NCI-H345 treated with DMSO at 0.1 percent for 48 hours (cell line): ENCODE measurements at regions not wholly inside any gene's neighbourhood (a gene's known extent, or its start where the extent isn't known, plus 50 kb on each side); places are given as distances from the start of the nearest gene placed in this dataset.

ENCODE experiments used
- DNase-seq: peaks from one replicate; lab custom pipeline; 2025; ENCODE audit not compliant: unreplicated experiment; lab: John Stamatoyannopoulos, UW

DNA sequence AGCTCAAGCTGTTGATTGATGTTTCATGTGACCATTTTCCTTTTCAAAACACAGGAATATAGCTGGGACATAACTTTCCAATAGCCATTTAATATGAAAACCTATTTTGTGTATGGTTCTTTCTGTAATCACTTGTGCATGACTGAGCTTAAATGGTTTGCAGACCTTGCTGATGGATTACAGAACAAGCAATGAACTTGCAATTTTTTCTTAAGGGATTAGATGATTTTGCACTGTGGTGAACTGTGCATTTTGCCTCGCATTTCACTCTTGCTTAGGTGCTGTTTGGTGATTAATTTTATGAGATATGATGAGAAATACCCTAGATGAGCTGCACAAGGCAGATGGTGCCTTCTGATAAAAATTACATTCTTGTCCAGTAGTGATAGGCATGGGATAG, 419.0 kb upstream of the FBXO33 start:
- no peak for DNase-seq

DNA sequence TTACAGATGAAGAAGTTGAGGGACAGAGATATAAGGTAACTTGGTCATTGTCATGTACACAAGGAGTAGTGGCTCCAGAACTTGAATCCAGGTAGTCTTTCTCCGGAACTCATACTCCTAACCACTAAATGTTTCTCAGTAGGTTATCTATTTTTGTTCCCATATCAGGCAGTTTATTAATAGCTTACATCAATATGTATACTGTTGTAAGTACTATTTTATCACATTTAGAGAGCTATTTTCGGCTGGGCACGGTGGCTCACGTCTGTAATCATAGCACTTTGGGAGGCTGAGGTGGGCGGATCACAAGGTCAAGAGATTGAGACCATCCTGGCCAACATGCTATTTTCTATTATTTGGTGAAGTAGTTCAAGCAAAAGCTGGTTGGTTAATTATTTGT, 415.6 kb upstream of the FBXO33 start:
- DNase-seq: no peak

DNA sequence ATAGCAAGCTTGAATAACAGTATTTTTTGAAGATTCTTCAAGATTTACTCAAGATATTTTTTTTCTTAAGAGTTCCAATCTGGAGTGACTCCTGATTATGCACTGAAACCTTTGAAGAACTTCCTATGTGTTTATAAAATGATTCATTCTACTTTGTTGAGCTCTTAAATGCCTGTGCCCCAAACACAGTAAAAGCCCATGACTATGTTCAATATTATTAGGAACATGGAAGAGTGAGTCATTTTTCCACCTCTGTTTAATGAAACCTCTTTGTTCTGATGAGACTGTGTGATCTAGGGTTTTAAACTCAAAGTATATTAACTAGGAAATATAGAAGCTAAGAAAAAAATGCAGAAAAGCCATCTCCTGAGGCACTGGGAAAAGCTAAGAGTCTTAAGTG, 415.0 kb upstream of the FBXO33 start:
- no peak for DNase-seq

DNA sequence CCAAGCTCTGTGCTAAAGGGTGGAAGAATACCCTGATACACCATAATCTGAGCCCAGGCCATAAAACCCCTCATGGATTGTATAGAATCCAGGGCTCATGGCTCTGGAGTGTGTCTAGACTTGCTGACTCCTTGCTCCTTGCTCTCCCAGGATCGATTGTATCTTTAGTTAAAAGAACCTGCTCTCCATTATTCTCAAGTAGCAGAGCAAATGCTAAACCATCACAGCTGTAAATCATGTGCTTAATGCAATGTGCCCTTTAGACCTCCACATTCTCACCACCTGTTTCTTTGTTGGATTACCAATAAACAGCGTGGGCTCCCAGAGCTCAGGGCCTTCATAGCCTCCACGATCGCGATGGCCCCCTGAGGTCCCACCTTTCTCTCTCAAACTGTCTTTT, 411.6 kb upstream of the FBXO33 start:
- DNase-seq: no peak

DNA sequence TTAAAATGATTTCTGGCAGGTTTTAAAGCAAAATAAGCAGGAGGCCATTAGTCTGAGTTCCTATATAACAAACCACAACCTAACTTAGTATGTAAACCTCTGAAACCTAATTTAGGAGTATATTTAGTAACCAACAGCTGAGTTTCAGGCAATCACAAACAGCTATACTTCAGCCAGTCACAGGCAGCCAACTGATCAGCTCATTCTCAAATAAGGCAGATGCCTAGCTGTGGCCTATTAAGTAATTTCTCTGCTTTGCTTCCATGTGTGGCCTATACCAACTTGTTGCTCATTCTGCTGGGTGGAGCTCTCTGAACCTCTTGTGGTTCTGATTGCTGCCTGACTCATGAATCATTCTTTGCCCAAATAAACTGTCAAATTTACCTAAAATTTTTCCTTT, 408.9 kb upstream of the FBXO33 start:
- DNase-seq: no peak

DNA sequence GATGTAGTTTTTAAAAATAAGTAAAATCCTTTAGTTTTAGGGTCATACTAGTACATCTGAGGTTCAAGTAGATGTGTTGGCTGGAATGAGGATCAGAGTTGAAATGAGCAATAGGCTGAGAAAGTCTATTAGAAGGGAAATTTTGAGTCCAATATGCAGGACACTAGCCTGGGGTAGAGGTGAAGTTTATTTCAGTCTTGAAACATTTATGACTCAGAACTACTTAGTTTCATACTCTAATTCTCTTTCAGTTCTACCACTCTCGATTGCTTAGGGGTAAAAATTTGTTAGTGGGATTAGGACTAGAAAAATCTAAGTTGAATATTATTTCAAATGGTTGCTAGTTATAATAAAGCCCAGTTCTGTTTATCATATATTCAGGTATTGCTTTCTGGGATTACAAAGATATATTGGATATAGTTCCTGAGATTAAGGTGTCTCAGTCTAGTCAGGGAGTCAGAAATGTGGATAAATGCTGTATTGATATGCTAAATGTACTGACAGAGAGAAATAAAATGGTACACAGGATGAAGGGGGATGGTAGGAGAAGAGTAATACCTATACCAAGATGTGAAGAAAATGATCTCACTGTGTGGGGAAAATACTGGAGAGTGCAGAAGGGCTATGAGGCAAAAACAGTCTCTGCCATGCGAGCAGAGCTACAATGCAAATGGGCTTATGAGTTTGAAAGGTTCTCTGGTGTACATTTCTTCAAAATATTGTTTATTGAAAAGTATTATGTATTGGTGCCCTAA, 395.8 kb upstream of the FBXO33 start:
- DNase-seq: no peak

DNA sequence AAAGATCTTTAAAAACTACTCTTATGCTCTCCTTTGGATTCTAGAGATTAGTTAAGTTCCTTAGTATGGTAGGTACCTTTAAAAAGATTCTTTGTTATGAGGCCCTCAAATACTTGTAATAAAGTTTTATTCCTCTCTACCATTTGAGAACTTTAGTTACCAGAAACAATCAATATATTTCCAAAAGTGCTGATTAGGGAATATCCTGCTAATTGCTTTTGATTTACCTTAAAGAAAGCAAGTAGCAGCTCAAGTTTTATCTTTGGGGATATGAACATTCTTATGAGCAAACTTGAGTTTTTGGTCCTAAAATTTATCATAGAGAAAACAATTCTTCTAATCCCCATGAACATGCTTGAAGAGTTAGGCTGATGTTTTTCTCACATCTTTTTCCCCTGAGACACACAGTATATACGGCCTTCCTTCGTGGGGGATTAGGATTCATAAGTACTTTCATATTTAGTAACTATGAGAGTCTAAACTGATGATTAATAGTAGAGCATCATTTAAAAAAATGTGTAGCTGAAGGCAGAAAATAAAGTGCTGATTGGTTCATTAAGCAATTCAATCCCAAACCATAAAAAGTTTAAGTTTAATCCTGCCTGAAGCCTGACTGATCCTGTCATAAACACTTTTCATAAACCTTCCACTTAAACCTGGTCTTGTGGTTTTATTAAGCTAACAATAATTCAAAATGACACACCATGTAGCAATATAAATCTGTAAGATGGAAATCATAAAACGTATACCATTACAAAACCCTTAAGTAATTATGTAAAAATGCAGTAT, 380.5 kb upstream of the FBXO33 start:
- DNase-seq: no peak

DNA sequence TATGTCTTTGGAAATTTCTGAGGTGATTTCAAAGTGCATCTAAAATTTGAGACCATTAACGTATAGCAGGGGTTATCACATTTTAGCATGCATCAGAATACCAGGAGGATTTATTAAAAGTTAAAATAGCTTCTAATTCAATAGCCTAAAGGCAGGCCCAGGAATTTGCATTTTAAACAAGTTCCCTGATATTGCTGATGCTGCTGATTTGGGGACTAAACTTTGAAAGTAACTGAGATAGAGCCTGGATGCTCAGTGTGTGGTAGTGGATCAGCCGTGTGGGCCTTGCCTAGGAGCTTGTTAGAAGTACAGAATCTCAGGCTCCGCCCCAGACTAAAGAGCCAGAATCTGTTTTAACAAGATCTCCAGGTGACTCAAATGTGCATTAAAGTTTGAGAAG, 375.0 kb upstream of the FBXO33 start:
- DNase-seq: no peak

DNA sequence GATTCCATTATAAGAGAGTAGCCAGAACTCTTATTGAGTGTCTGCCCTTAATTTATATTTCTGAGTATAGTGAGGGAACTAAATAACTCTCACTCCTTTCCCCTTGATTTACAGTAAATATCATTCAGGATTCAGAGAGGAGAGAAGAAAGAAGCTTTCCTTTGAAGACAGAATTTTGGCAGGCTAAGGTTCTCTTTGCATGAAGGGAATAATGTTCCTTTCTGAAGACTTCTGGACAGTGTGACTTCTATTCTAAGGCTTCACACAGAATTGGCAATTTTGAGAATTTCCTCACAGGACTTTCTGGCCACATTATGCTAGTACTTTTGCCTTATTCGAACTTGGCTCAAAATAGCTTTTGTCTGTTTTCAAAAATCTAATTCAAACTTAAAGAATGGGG, 352.2 kb upstream of the FBXO33 start:
- no peak for DNase-seq

DNA sequence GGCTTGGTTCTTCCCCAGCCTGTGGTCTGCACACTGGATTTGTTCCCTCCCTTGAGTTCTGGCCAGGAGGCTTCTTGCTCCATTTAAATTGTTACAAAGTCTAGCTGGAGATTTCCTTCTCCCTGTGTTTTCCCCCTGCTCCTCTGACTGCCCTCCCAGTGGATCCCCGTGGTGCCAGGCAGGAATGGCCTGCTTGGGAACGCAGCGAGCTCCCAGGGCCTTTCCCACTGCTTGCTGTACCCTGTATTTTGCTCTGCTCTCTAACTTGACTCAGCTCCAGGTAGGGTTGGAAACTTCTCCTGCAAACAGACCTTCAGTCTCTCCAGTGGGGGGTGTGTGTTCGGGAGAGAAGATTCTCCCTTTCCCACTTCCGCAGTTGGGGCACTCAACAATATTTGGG, 349.2 kb upstream of the FBXO33 start:
- no peak for DNase-seq

DNA sequence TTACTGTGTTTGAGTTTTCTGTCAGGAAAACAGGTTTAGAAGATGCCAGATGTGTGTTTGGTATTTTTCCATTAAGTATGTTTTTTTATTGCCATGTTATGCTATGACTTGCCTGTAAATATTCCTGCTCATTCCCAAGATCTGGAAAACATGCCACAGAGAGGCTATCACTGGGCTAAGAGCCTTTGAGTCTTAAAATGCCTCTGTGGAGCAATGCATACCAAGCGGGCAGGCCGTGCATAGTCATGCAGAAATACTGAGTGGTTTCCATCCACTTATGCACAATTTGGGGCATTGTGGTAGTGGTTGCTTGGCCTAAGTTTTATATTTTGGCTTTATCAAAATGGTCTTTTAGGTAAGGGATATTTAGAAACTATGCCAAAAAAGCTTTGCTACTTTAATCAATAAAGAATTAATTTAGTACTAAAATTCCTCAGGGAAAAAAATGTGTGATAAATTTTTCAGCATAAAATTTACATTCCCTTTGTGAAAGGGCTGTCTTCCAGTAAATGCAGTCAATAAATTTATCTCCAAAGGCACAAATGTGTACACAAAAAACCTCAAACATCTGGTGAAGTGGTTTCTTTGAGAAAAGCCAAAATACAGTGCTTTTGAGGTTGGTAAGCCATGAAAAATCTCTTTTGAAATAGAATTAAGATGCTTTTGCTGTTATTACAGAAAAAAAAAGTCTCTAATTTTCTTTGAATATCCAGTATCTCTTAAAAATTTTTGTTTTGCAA, 341.3 kb upstream of the FBXO33 start:
- DNase-seq: no peak

DNA sequence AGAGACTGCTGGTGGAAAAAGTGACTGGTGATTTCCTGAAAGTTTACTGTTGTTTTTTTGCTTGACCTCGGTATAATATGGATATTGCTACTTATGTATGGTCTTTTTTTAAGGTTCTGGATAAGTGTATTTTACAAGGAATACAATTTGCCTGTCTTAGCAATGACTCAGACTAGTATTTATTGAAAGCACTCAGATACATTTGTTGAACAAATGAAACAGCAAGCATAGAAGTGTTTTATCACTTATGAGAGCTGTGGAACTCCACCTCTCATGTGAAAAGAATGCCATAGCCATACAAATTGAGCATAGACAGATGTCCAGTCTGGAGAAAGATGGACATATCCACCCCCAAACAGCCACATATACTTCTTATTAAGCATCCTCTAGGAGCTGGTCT, 340.4 kb upstream of the FBXO33 start:
- DNase-seq: no peak

DNA sequence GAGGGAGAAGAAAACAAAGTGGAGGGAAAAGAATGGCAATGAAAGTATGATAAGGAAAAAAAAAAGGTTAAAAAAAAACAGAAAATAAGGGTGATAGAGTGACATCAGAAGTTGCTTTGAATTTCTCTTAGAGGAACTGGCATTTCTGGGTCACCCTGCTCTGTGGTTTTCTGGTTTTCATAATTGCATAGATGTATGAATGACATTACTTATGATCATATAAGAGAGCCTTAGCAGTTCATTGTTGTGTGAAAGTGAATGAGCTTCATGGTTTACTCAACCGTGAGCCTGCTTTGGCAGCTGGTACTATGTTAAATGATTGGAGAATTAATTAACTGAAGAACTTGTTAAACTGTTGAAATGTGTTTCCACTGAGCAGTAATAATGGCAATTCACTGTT, 336.4 kb upstream of the FBXO33 start:
- no peak for DNase-seq

DNA sequence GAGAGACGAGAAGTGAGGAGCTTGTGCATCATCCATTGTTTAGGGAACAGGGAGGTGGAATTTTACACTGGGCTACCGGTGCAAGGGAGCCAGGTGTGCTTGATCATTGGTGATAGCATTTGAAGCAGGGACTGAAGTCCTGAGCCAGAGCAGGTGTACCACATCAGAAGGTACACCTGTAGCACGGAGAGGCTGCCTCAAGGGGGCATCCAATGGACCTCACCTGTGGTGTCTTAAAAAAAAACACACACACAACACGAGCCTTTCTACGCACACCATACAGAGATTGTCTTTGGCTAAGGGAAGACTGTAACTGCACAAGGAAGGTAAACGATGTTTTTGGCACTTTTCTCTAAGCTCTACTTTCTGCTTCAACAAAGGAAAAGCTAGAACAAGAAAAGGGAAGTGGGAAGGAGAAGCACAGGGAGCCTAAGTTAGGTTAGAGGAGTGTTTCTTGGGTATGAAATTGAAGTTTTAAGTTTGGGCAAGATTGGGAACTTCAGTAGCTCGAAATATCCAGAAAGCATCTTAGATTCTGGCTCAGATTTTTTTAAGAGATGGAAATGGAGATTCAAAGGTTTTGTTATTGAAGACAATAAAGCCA, 334.3 kb upstream of the FBXO33 start:
- no peak for DNase-seq

DNA sequence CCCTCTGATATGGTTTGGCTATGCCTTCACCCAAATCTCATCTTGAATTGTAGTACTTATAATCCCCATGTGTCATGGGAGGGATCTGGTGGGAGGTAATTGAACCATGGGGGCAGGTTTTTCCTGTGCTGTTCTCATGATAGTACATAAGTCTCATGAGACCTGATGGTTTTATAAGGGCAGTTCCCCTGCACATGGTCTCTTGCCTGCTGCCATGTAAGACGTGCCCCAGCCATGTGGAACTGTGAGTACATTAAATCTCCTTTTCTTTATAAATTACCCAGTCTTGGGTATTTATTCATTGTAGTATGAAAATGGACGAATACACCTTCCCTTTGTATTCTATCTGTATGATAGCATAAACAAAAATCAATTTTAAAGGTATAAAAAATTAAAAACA, 333.4 kb upstream of the FBXO33 start:
- no peak for DNase-seq

DNA sequence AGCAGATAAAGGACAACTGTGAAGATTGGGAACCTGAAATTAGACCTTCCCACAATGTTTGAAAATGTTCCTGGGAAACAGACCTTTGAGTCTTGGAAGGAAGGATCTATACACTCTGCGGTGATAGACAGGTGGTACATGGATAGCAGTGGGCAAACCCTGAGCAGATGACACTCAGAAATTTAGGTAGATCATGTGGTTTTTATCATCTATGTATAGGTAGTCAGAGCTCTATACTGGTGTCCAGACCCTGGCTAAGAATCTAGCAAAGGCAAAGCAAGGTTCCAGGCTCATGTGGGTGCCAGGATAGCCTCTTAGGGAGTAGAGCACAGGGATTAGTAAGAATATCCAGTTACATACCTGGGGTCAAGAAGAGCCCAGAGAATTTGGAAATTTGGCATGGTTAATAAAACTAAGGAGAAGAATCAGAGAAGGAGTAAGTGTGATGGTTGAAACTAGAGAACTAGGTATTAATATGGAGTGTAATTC, 331.2 kb upstream of the FBXO33 start:
- DNase-seq: no peak

DNA sequence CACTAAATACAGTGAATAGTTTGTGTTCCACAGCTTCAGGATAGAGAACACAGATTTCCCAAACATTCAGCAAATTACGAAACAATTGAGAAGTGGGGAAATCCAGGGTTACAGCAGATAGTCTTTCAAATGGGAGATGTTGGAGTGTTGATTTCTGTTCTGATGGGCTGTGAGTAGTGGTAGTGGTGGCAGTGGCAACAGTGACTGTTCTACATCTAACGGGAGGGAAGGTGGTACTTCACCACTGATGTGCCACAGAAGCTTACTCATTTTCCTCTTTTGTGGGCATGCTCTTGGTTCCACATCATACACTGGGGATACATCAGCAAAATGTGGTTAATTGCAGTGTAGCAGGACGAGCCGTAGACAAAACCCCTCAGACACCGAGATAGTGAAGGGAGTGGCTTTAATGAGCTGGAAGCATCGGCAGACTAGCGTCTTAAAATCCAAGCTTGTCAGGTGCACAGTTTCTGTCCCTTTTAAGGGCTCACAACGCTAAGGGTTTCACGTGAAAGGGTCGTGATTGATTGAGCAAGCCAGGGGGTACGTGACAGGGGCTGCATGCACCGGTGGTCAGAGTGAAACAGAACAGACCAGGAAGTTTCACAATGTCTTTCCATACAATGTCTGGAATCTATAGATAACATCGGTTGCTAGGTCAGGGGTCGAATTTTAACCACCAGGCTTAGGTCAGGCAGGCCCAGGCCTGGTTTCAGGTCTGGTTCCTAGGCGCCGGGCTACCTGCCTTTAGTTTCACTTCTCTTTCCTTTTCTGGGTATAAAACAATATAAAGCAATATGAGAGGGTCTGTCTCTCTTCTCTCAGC, 330.6 kb upstream of the FBXO33 start:
- DNase-seq: no peak

DNA sequence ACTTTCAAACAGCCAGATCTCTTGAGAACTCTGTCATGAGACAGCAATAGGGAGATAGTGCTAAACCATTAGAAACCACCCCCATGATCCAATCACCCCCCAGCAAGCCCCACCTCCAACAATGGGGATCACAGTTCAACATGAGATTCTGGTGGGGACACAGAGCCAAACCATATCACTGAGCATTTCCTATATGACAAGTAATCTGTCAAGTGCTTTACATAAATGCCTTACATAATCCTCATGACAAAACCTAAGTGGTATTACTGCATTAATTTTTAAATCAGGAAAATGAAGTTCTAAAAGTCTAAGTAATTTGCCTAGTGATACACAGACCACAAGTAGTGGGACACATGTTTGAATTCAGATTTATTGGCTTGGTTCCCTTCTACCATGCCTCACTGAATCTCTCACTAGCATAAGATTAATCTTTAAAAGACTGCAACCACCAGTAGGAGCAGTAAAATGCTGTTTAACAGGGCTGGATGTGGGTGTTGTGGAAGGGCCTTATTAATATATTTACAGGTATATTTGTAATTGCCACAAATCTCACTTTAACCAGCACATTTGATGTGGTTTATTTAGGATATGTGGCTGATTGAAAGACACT, 323.1 kb upstream of the FBXO33 start:
- DNase-seq: no peak

DNA sequence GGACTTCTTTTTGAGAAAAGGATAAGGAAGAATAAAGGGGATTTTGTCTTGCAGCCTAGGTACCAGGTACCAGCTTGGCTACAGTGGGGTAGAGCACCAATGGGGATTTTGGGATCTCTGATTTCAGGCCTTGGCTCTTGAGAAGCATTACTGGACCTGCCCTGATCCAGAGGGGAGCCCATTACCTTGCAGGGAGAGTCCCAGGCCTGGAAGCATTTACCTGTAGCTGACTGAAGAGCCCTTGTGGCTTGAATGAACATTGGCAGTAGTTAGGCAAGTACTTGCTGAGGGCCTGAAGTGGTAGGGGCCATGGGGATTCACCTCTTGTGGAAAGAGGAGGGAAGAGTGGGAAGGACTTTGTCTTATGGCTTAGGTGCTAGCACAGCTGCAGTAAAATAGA, 308.2 kb upstream of the FBXO33 start:
- no peak for DNase-seq

DNA sequence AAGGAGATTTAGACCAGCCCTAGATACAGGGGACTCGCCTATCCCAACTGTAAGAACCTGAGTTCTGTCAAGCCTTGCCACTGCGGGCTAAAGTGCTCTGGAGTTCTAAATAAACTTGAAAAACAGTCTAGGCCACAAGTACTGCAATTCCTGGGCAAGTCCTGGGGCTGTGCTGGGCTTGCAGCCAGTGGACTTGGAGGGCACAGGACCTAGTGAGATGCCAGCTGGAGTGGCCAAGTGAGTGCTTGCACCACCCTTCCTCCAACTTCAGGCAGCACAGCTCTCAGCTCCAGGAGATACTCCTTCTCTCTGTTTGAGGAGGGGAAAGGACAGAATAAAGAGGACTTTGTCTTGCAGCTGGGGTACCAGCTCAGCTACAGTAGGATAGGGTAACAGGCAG, 307.6 kb upstream of the FBXO33 start:
- no peak for DNase-seq
